Left ventricle myocardium superior (tissue), 1 donor: ENCODE measurements at regions not wholly inside any gene's neighbourhood (a gene's known extent, or its start where the extent isn't known, plus 50 kb on each side); places are given as distances from the start of the nearest gene placed in this dataset.

Experiments used
- ATAC-seq: fragments of 200-7000 bp; cut with Tn5 transposase; one replicate; pipeline ENCODE4 v1.9.1; 2020; ENCODE audit warnings: mild to moderate bottlenecking, moderate library complexity
- DNase-seq: peaks from one replicate; pipeline ENCODE4 v3.0.0-alpha.2; 2020
- intact Hi-C: fragments of 100-400 bp; cut with micrococcal nuclease; formaldehyde crosslinking; loops from one replicate; pipeline ENCODE4 v1.11.0; 2022
- donor health status: DM: no; HTN: yes; CAD: no; lungs with severe emphysema.

- intact Hi-C loops: loop anchor here (10.0 kb wide), 1 partner anchor 173 kb away; no protein-coding TSS in a partner anchor
- DNase-seq: no peak
- no peak for ATAC-seq
These were observed 353.5 kb downstream of the SPATA31D1 start for GRCh38 chr9:82342046-82342445.

GRCh38 chr9:82346040-82346439, 357.5 kb downstream of the SPATA31D1 start:
- intact Hi-C loops: loop anchor here (10.0 kb wide), 1 partner anchor 169 kb away; no protein-coding TSS in a partner anchor
- ATAC-seq (no peak), DNase-seq (no peak)

DNA sequence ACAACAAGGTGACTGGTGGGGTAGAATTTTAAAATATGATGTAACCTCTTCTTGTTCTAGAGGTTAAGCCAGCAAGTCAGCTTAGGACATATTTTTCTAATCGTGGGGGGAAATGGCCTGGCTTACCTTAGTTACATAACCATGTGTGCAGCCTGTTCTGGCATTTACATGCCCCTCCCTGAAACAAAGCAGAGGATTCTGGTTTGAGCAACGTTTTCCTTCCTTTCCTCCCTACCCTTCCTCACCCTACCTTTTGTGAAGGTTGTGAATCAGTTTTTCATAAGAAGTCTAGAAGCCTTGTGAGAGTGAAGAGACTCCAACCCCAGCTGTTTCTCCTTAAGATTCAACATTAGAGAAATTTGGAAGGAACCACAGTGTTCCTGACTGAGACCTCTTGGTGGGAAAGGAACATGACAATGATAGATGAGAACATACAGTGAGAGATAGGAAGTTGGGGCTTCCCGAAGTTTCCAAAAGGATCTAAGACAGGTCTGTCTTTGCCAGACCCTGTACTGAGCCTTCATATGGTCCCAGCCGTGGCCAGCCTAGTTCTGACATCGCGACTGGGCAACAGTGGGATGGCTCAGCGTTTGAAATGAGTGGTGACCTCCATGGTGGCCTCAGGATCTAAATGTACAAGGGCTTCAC, 365.2 kb downstream of the SPATA31D1 start:
- DNase-seq (no peak), ATAC-seq (no peak)
- intact Hi-C loops: no loop called here

- no peak for DNase-seq
- intact Hi-C loops: no loop called here
- no peak for ATAC-seq
These were observed 365.7 kb downstream of the SPATA31D1 start for GRCh38 chr9:82354279-82354659.

- DNase-seq (no peak), ATAC-seq (no peak)
- intact Hi-C loops: no loop called here
These were observed 367.6 kb downstream of the SPATA31D1 start for GRCh38 chr9:82356131-82356530.

DNA sequence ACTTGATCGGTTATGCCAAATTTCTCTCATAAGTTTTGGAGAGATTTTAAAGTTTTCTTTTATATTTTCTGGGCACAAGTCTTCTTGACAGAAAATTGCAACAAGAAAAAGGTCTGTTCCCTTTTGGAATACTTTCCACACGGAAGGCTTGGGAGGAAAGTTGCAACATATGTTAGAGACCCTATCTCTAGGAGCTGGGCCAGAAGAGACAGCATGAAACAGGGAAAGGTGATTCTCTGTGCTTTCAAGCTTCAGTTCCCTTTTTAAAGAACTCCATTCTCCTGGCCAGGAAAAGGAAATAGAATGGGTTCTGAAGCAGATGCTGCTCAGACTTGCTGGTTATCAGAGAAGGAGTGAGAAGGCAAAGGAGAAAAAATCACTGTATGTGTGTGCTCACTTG, 368.3 kb downstream of the SPATA31D1 start:
- ATAC-seq: no peak
- no peak for DNase-seq

DNA sequence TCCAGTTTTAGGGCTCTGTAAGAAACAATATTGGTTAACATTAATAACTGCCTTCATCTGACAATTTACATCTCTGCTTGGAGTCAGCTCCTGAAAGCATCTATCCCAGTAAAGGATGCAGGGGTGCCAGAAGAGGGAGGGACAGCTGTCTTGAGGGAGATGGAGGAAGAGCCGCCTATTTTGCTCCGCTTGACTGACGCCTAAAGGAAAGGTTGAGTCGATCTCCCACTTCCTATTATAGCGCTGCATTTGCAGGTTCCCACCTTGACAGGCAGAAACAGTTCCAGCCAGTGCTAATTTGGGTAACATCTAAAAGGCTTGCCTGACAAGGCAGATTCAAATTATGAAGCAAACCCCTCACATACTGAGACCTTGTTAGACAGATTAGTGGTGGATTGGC, 374.6 kb downstream of the SPATA31D1 start:
- intact Hi-C loops: no loop called here
- ATAC-seq: no peak
- no peak for DNase-seq

More for the DNA sequence above, 368.3 kb downstream of the SPATA31D1 start:
- intact Hi-C loops: no loop called here

GRCh38 chr9:82363682-82364081, 375.1 kb downstream of the SPATA31D1 start:
- ATAC-seq (no peak), DNase-seq (no peak)
- intact Hi-C loops: no loop called here

DNA sequence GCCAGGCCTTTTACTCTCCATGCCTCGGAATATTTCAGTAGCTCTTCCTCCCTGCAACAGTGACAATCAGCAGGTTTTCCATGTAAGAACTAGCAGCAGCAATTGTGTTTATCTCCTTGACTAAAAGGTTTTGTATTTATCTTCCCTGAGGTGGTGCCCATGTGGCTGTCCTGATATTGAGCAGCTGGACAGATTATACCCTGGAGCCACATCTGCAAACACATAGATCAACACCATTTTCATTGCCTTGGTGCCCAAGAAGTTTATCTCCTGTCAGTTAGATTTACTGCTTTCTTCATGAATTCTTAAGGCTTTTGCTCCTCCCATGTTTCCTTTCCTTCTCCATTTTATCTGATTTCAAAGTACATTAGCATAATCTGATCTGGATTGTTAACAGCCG, 378.4 kb downstream of the SPATA31D1 start:
- DNase-seq (no peak), ATAC-seq (no peak)
- intact Hi-C loops: no loop called here

- intact Hi-C loops: no loop called here
- DNase-seq (no peak), ATAC-seq (no peak)
These were observed 379.4 kb downstream of the SPATA31D1 start for GRCh38 chr9:82367929-82368328.

- ATAC-seq (no peak), DNase-seq (no peak)
- intact Hi-C loops: no loop called here
These were observed 380.8 kb downstream of the SPATA31D1 start for GRCh38 chr9:82369251-82369945.

DNA sequence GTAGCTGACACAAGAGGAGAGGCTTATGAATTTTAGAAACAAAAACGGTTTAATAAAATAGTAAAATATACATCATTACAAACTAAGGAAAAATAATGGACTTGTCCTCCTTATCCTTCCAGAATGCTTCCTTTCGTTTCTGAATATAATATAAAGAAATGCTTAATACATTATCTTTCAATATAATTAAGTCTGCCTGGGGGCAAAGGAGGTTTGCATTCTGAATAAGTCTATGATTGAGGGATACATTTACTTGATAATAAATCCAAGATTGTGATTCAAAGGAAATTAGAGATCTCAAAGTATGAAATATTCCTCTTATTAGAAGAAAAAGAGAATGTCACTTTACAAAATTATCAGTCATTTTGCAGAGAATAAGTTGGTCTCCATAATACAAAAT, 386.5 kb downstream of the SPATA31D1 start:
- DNase-seq (no peak), ATAC-seq (no peak)
- intact Hi-C loops: no loop called here

DNA sequence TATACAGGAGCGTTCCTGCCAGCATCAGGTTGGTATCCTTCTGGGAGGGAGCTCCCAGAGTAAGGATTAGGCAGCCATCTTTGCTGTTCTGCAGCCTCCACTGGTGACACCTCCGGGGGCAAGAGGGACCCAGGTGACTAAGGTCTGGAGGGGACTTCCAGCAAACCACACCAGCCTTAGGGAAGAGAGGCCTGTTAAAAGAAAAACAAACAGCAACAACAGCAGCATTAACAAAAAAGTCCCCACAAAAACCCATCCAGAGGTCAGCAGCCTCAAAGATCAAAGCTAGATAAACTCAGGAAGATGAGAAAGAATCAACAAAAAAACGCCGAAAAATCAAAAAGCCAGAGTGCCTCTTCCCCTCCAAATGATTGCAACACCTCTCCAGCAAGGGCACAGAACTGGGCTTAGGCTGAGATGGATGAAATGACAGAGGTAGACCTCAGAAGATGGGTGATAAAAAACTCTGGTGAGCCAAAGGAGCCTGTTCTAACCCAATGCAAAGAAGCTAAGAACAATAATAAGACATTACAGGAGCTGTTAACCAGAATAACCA, 388.2 kb downstream of the SPATA31D1 start:
- no peak for DNase-seq
- ATAC-seq: no peak
- intact Hi-C loops: no loop called here

- DNase-seq (no peak), ATAC-seq (no peak)
- intact Hi-C loops: no loop called here
These were observed 394.5 kb downstream of the SPATA31D1 start for GRCh38 chr9:82382887-82383616.

DNA sequence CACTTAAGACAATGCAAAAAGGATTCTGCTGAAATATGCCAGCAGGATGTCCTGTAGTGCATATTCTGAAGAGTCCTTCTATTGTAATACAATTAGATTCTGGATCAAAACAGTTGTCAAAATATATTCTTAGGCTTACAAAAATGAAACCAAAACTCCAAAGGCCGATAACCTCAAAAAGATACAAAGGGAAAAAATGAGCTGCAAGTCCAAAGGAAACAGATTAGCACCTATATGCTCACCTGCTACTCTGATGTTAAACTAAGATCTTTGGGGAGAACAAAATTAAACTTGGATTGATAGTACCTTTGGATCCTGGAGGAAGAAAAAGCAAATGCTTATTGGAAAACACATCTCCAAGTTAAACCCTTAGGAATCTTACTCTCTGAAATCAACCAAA, 397.1 kb downstream of the SPATA31D1 start:
- ATAC-seq: no peak
- intact Hi-C loops: no loop called here

DNA sequence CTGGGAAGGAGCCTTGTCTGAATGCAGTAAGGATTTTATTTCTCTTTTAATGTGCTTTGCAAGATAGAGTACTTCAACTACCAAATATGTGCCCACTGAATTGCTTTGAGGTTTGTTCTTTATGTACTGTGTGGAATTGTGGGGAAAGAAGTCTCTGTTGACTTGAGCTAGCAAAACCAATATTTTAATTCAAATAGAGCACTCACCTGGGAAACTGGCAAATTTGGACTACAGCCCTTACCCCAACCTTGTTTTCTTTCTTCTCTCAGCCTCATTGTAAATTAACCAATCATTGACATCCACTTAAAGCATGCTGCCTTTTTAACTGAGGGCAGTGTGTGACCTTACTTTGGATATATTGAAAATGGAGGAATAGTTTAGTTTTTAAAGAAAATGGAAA, 409.0 kb downstream of the SPATA31D1 start:
- intact Hi-C loops: no loop called here
- no peak for ATAC-seq
- no peak for DNase-seq

More for the DNA sequence above, 397.1 kb downstream of the SPATA31D1 start:
- DNase-seq: no peak

- intact Hi-C loops: no loop called here
- DNase-seq (no peak), ATAC-seq (no peak)
These were observed 415.8 kb downstream of the SPATA31D1 start for GRCh38 chr9:82404196-82404870.

DNA sequence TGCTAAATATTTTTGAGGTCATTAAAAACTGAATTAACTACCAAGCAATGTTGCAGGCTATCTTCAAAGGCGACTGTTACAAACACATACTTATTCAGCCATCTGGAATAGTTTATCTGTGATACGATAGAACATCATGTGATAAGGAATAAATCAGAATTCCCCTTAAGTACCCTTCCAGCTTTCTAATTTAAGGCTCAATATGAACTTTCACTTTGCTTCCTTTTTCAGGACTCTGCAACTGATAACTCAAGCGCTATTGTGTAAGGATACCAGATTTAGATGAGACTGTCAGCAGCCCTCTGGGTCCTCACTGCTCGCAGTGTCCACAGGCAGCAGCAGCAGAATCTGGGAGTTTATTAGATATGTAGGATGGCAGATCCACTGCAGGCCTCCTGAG, 416.3 kb downstream of the SPATA31D1 start:
- peak; percentile 47 for ATAC-seq

GRCh38 chr9:82406456-82407085, 418.0 kb downstream of the SPATA31D1 start:
- no peak for DNase-seq
- no peak for ATAC-seq
- intact Hi-C loops: no loop called here

More for the DNA sequence above, 416.3 kb downstream of the SPATA31D1 start:
- intact Hi-C loops: no loop called here
- no peak for DNase-seq
